Uterus (tissue), 3 donors: ENCODE measurements at regions not wholly inside any gene's neighbourhood (a gene's known extent, or its start where the extent isn't known, plus 50 kb on each side); places are given as distances from the start of the nearest gene placed in this dataset.
"Not testable (repeated sequence)": the region's sequence is repeated elsewhere in the genome, so short reads cannot be mapped to it uniquely, and the experiment has no call there.

Source experiments
- DNase-seq, 2 donors: peaks; one replicate each; pipeline ENCODE4 v3.0.0-alpha.2; 2019 to 2020
- H3K27ac ChIP-seq, 2 donors: fragments of 200-600 bp; sonication (generic); 1 replicate in 1 of 2; 2 replicates in 1 of 2; pipeline ENCODE4 v1.5.1; 2016 to 2018
- H3K27me3 ChIP-seq, 2 donors: fragments of 200-600 bp; sonication (generic); one replicate each; pipeline ENCODE4 v1.5.1; 2018 to 2019; ENCODE audit warnings: control low read depth in 1 of 2
- H3K36me3 ChIP-seq, 2 donors: fragments of 200-600 bp; sonication (generic); one replicate each; pipeline ENCODE4 v1.5.1; 2019; ENCODE audit warnings: control low read depth in 1 of 2
- H3K4me1 ChIP-seq, 2 donors: fragments of 200-600 bp; sonication (generic); one replicate each; pipeline ENCODE4 v1.5.1; 2018 to 2019; ENCODE audit warnings: control low read depth in 1 of 2
- H3K4me3 ChIP-seq, 2 donors: fragments of 200-600 bp; sonication (generic); 1 replicate in 1 of 2; 2 replicates in 1 of 2; pipeline ENCODE4 v1.5.1; 2018 to 2019; ENCODE audit warnings: mild to moderate bottlenecking in 1 of 2
- H3K9me3 ChIP-seq, 2 donors: fragments of 200-600 bp; sonication (generic); one replicate each; pipeline ENCODE4 v1.5.1; 2019; ENCODE audit warnings: control low read depth in 1 of 2
- CTCF ChIP-seq, 4 experiments: fragments of 200-600 bp in 2 of 4; fragments of 450-650 bp in 2 of 4; sonication (generic) in 2 of 4; IDR thresholded peaks; one replicate each; pipeline ENCODE4 v1.5.1; 2016 to 2019; ENCODE audit warnings: antibody characterized with exemption in 4 of 4, mild to moderate bottlenecking in 2 of 4, moderate library complexity in 1 of 4
- POLR2A ChIP-seq, 2 donors: fragments of 450-650 bp; IDR thresholded peaks; one replicate each; pipeline ENCODE4 v1.6.1; 2016; ENCODE audit warnings: antibody characterized with exemption in 2 of 2, mild to moderate bottlenecking in 1 of 2, moderate library complexity in 1 of 2
- intact Hi-C: fragments of 100-400 bp; cut with DNase I; formaldehyde crosslinking; loops from one replicate; pipeline ENCODE4 v1.15.1; 2023; ENCODE audit warnings: low total_unique reads
- donor health status: DM: yes; HTN: yes; CAD: no.

- no peaks in the 10 kb centered on the region for H3K4me1 ChIP-seq
- peaks cover 0 to 12% of the 10 kb centered on the region in 2 donors for H3K27me3 ChIP-seq
- TF ChIP-seq POLR2A (IDR thresholded peaks at IDR 0.05) = no peak
- TF ChIP-seq CTCF (IDR thresholded peaks at IDR 0.05) = no peak
- no peaks in the 10 kb centered on the region for H3K9me3 ChIP-seq
- no peak overlapping the region for H3K4me3 ChIP-seq
- intact Hi-C loops = no loop called here
- no peak for DNase-seq
- H3K27ac ChIP-seq = no peak overlapping the region
- H3K36me3 ChIP-seq = no peaks in the 10 kb centered on the region
Measured at GRCh38 chr10:42896735-42897134, 114.1 kb downstream of the BMS1 start.

- Histone ChIP-seq H3K9me3 (no peaks in the 10 kb centered on the region), H3K4me3 (no peak overlapping the region), H3K36me3 (no peaks in the 10 kb centered on the region), H3K27me3 (peaks cover 0 to 12% of the 10 kb centered on the region in 2 donors), H3K27ac (no peak overlapping the region), H3K4me1 (no peaks in the 10 kb centered on the region)
- DNase-seq = no peak
- no peak for TF ChIP-seq POLR2A (IDR thresholded peaks at IDR 0.05)
- TF ChIP-seq CTCF (IDR thresholded peaks at IDR 0.05) = no peak
- intact Hi-C loops = no loop called here
Measured at GRCh38 chr10:42898037-42898960, 115.7 kb downstream of the BMS1 start.

DNA sequence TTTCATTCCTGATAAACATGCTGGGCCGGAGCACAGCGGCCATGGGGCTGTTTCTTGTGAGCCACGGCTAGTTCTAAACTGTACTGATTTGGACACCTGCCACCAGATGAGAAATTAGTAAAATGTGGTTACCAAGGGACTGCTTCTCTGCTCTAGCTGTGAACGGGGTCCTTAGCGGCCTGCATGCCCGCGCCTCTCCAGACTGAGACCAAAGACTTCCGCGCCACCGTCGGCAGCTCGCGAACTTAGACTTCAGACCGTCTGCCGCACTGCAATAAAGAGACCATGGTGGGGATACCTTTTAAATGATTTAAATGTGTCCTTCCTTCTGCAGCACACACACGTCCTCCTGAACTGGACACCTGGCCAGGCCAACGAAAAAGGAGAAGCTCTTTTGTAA is 116.4 kb downstream of the BMS1 start:
- DNase-seq = no peak
- Histone ChIP-seq H3K27me3 (peaks cover 0 to 12% of the 10 kb centered on the region in 2 donors), H3K4me3 (no peak overlapping the region), H3K36me3 (no peaks in the 10 kb centered on the region), H3K4me1 (no peaks in the 10 kb centered on the region), H3K9me3 (no peaks in the 10 kb centered on the region), H3K27ac (no peak overlapping the region)
- TF ChIP-seq CTCF (IDR thresholded peaks at IDR 0.05) (no peak), POLR2A (IDR thresholded peaks at IDR 0.05) (no peak)
- intact Hi-C loops = no loop called here

- DNase-seq, H3K4me1 ChIP-seq, H3K36me3 ChIP-seq, H3K4me3 ChIP-seq, H3K27ac ChIP-seq, H3K9me3 ChIP-seq, intact Hi-C loops: not testable (repeated sequence)
- peaks cover 0 to 12% of the 10 kb centered on the region in 2 donors for H3K27me3 ChIP-seq
Measured at GRCh38 chr10:42900346-42900745, 117.8 kb downstream of the BMS1 start.

DNA sequence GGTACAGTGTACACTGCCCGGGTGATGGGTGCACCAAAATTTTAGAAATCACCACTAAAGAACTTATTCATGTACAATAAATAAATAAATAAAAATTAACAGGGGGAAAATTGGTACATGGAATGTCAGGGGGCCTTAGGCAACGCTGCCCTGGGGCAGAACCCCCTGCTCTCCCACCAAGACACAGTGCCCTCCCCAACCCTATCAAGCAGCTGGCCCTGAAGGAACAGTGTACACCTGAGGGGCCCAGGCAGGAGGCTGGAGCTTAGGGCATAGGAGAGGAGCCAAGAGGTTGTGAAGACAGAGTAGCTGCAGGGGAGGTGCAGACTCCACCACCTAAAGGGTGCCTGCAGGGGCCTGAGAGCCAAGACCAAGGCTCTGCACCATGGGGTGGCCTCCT is 128.8 kb downstream of the BMS1 start:
- Histone ChIP-seq H3K9me3 (no peaks in the 10 kb centered on the region), H3K27ac (no peak overlapping the region), H3K27me3 (no peaks in the 10 kb centered on the region), H3K4me3 (no peak overlapping the region), H3K4me1 (no peaks in the 10 kb centered on the region), H3K36me3 (no peaks in the 10 kb centered on the region)
- TF ChIP-seq CTCF (IDR thresholded peaks at IDR 0.05) = no peak
- no peak for TF ChIP-seq POLR2A (IDR thresholded peaks at IDR 0.05)
- no peak for DNase-seq
- intact Hi-C loops = no loop called here
